Cardiac fibroblast (primary cell): ENCODE measurements at regions not wholly inside any gene's neighbourhood (a gene's known extent, or its start where the extent isn't known, plus 50 kb on each side); places are given as distances from the start of the nearest gene placed in this dataset.

Source experiments
- DNase-seq, 2 donors: peaks; one replicate each; pipeline versions ENCODE4 v3.0.0 to v3.0.0-alpha.2; 2010; ENCODE audit warnings: low read depth in 2 of 2
- H3K4me3 ChIP-seq, 2 donors: replicated peaks in 1 of 2; 1 replicate in 1 of 2; 2 replicates in 1 of 2; pipeline ENCODE4 v1.5.1; 2011; ENCODE audit warnings: low read depth in 2 of 2, low read length in 2 of 2, mild to moderate bottlenecking in 2 of 2, moderate library complexity in 1 of 2
- CTCF ChIP-seq: IDR thresholded peaks from one replicate; pipeline ENCODE4 v1.5.1; 2011; ENCODE audit warnings: low read depth, mild to moderate bottlenecking, low read length, inconsistent platforms

GRCh38 chr11:36818410-36818809, 220.4 kb upstream of the RAG2 start:
- DNase-seq: no peak

GRCh38 chr11:36817336-36817965, 219.4 kb upstream of the RAG2 start:
- no peak for TF ChIP-seq CTCF
- no peak overlapping the region for H3K4me3 ChIP-seq
- peak in 1 of 2 donors; percentile 6 for DNase-seq

More at GRCh38 chr11:36818410-36818809, 220.4 kb upstream of the RAG2 start:
- H3K4me3 ChIP-seq: no peak overlapping the region
- no peak for TF ChIP-seq CTCF

GRCh38 chr11:36809303-36809702, 211.3 kb upstream of the RAG2 start:
- no peak for DNase-seq
- TF ChIP-seq CTCF: no peak
- no peak overlapping the region for H3K4me3 ChIP-seq

GRCh38 chr11:36807871-36808270, 209.8 kb upstream of the RAG2 start:
- no peak for TF ChIP-seq CTCF
- no peak overlapping the region for H3K4me3 ChIP-seq
- DNase-seq: no peak

GRCh38 chr11:36803084-36803483, 205.0 kb upstream of the RAG2 start:
- no peak for TF ChIP-seq CTCF
- H3K4me3 ChIP-seq: no peak overlapping the region
- no peak for DNase-seq

GRCh38 chr11:36792996-36793914, 195.2 kb upstream of the RAG2 start:
- H3K4me3 ChIP-seq: no peak overlapping the region
- no peak for DNase-seq
- no peak for TF ChIP-seq CTCF
